ENCODE measurements at regions not wholly inside any gene's neighbourhood (a gene's known extent, or its start where the extent isn't known, plus 50 kb on each side); places are given as distances from the start of the nearest gene placed in this dataset.

DNA sequence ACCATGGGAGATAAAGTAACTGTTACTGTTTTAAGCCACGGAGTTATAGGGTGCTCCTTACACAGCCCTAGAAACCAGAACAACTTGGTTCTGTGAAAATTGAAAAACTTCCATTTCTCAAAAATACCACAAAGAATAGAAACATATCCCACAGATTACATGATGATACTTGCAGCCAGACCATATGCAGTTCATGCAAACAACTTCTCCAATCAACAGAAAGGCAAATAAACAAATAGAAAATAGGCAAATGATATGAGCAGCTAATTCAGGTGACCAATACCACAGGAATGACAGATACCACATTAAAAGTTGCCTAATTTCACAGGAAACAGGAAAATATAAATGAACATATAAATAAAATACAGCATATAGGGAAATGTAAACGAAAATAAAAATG, 297.5 kb downstream of the HTR7 start:
- TF ChIP-seq, protein P1, sequence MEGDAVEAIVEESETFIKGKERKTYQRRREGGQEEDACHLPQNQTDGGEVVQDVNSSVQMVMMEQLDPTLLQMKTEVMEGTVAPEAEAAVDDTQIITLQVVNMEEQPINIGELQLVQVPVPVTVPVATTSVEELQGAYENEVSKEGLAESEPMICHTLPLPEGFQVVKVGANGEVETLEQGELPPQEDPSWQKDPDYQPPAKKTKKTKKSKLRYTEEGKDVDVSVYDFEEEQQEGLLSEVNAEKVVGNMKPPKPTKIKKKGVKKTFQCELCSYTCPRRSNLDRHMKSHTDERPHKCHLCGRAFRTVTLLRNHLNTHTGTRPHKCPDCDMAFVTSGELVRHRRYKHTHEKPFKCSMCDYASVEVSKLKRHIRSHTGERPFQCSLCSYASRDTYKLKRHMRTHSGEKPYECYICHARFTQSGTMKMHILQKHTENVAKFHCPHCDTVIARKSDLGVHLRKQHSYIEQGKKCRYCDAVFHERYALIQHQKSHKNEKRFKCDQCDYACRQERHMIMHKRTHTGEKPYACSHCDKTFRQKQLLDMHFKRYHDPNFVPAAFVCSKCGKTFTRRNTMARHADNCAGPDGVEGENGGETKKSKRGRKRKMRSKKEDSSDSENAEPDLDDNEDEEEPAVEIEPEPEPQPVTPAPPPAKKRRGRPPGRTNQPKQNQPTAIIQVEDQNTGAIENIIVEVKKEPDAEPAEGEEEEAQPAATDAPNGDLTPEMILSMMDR (IDR thresholded peaks at IDR 0.05; ENCODE audit: insufficient read depth, low read length, poor library complexity, severe bottlenecking): no peak
- no peak for TF ChIP-seq EZH2phosphoT487 (conservative IDR thresholded peaks at IDR 0.05; ENCODE audit: low read length)

Measured in SU-DHL-6 (cell line).